ENCODE measurements at regions not wholly inside any gene's neighbourhood (a gene's known extent, or its start where the extent isn't known, plus 50 kb on each side); places are given as distances from the start of the nearest gene placed in this dataset.
"Not testable (repeated sequence)": the region's sequence is repeated elsewhere in the genome, so short reads cannot be mapped to it uniquely, and the experiment has no call there.

- Mint-ChIP-seq H3K36me3 (ENCODE audit: low read depth) (no peaks in the 10 kb centered on the region), H3K27ac (no peak overlapping the region), H3K4me1 (ENCODE audit: low read depth) (peaks cover 5% of the 10 kb centered on the region; the same call in 1 of the 2 replicates), H3K27me3 (ENCODE audit: insufficient read depth) (peaks cover 11% of the 10 kb centered on the region), H3K9me3 (peaks cover 4% of the 10 kb centered on the region; the same call in 1 of the 2 replicates), H3K4me3 (no peak overlapping the region)
- TF ChIP-seq, protein P1, sequence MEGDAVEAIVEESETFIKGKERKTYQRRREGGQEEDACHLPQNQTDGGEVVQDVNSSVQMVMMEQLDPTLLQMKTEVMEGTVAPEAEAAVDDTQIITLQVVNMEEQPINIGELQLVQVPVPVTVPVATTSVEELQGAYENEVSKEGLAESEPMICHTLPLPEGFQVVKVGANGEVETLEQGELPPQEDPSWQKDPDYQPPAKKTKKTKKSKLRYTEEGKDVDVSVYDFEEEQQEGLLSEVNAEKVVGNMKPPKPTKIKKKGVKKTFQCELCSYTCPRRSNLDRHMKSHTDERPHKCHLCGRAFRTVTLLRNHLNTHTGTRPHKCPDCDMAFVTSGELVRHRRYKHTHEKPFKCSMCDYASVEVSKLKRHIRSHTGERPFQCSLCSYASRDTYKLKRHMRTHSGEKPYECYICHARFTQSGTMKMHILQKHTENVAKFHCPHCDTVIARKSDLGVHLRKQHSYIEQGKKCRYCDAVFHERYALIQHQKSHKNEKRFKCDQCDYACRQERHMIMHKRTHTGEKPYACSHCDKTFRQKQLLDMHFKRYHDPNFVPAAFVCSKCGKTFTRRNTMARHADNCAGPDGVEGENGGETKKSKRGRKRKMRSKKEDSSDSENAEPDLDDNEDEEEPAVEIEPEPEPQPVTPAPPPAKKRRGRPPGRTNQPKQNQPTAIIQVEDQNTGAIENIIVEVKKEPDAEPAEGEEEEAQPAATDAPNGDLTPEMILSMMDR (IDR thresholded peaks at IDR 0.05) = no peak
- no peak for DNase-seq
These were observed 106.1 kb upstream of the KMT2C start for GRCh38 chr7:152541892-152542291.

DNA sequence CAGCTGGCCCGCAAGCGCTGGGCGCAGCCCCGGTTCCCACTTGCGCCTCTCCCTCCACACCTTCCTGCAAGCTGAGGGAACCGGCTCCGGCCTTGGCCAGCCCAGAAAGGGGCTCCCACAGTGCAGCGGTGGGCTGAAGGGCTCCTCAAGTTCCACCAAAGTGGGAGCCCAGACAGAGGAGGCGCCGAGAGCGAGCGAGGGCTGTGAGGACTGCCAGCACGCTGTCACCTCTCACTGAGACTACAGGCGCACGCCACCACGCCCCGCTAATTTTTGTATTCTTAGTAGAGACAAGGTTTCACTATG lies 103.3 kb upstream of the KMT2C start:
- H3K27ac Mint-ChIP-seq; H3K36me3 Mint-ChIP-seq (ENCODE audit: low read depth); H3K9me3 Mint-ChIP-seq; DNase-seq; H3K4me3 Mint-ChIP-seq; H3K27me3 Mint-ChIP-seq (ENCODE audit: insufficient read depth); H3K4me1 Mint-ChIP-seq (ENCODE audit: low read depth): not testable (repeated sequence)

- H3K9me3 Mint-ChIP-seq; H3K4me3 Mint-ChIP-seq; H3K36me3 Mint-ChIP-seq (ENCODE audit: low read depth); DNase-seq; H3K27ac Mint-ChIP-seq; H3K4me1 Mint-ChIP-seq (ENCODE audit: low read depth); H3K27me3 Mint-ChIP-seq (ENCODE audit: insufficient read depth): not testable (repeated sequence)
These were observed 102.8 kb upstream of the KMT2C start for GRCh38 chr7:152538346-152539189.

GRCh38 chr7:152537639-152538038 lies 101.8 kb upstream of the KMT2C start:
- no peak for DNase-seq
- no peaks in the 10 kb centered on the region for H3K9me3 Mint-ChIP-seq
- H3K36me3 Mint-ChIP-seq (ENCODE audit: low read depth) = no peaks in the 10 kb centered on the region
- H3K27ac Mint-ChIP-seq = no peak overlapping the region
- peaks cover 6% of the 10 kb centered on the region for H3K27me3 Mint-ChIP-seq (ENCODE audit: insufficient read depth)
- TF ChIP-seq, protein P1 (IDR thresholded peaks at IDR 0.05) = no peak
- no peaks in the 10 kb centered on the region for H3K4me1 Mint-ChIP-seq (ENCODE audit: low read depth)
- H3K4me3 Mint-ChIP-seq = no peak overlapping the region

DNA sequence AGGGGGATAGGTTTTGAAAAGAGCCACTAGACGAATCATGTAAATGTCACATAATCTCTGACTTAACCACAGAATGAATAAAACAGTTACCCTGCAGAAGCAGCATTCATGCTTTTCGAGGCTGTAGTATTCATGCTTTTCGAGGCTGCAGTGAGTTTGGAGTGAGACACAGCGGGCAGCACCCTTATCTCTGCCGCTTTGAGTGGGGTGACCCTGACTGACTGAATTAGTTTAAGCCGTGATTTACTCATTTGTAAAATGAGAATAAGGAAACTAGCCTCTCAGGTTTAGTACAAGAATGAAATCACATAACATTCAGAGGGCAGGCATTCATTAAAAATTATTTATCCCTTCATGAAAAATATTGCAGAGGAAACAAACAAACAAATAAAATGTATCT lies 92.8 kb upstream of the KMT2C start:
- Mint-ChIP-seq H3K9me3 (peaks cover 5% of the 10 kb centered on the region; the same call in 1 of the 2 replicates), H3K4me3 (no peak overlapping the region), H3K36me3 (ENCODE audit: low read depth) (no peaks in the 10 kb centered on the region; the same call in 1 of the 2 replicates), H3K27me3 (ENCODE audit: insufficient read depth) (peaks cover 5% of the 10 kb centered on the region), H3K27ac (no peak overlapping the region), H3K4me1 (ENCODE audit: low read depth) (peaks cover 9% of the 10 kb centered on the region)
- TF ChIP-seq, protein P1 (IDR thresholded peaks at IDR 0.05) = no peak
- DNase-seq = no peak

DNA sequence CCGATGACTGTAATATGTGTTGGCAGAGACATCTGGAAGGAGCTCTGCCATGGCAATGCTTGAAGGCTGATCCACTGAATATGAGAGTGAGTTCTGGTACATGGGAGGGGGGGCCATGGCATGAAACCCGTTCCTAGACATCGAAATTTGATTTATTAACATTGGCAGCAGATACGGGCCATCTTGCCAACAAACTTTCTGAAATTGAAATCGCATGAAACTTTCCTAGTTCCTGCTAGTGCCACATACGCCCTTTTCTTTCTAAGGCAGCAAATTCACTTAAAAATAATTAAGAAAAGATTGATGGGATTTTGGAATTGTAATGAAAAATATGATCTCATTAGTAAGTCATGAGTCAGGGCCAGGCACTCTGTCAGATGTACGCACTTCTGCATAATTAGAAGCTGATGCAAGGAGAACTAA lies 91.8 kb upstream of the KMT2C start:
- H3K27me3 Mint-ChIP-seq (ENCODE audit: insufficient read depth) = peaks cover 3% of the 10 kb centered on the region; the same call in 1 of the 2 replicates
- H3K27ac Mint-ChIP-seq = no peak overlapping the region
- DNase-seq = no peak
- H3K4me1 Mint-ChIP-seq (ENCODE audit: low read depth) = peaks cover 11% of the 10 kb centered on the region
- H3K36me3 Mint-ChIP-seq (ENCODE audit: low read depth) = no peaks in the 10 kb centered on the region; the same call in 1 of the 2 replicates
- TF ChIP-seq, protein P1 (IDR thresholded peaks at IDR 0.05) = no peak
- H3K9me3 Mint-ChIP-seq = peaks cover 5% of the 10 kb centered on the region; the same call in 1 of the 2 replicates
- no peak overlapping the region for H3K4me3 Mint-ChIP-seq

Data from HFFc6 (cell line).